ENCODE measurements at regions not wholly inside any gene's neighbourhood (a gene's known extent, or its start where the extent isn't known, plus 50 kb on each side); places are given as distances from the start of the nearest gene placed in this dataset.

- H3K9me3 ChIP-seq (ENCODE audit: severe bottlenecking), result no peaks in the 10 kb centered on the region
- no peak for TF ChIP-seq CTCF (IDR thresholded peaks at IDR 0.05; ENCODE audit: low read depth, low read length)
Observed at GRCh38 chr14:61106271-61106958, 125.4 kb downstream of the SLC38A6 start.

GRCh38 chr14:61104358-61104757 is 123.3 kb downstream of the SLC38A6 start:
- Histone ChIP-seq H3K27ac (no peak overlapping the region), H3K27me3 (ENCODE audit: insufficient read depth, low read depth, severe bottlenecking) (no peaks in the 10 kb centered on the region), H3K36me3 (no peaks in the 10 kb centered on the region), H3K4me3 (ENCODE audit: low read depth, low read length) (no peak overlapping the region), H3K9me3 (ENCODE audit: severe bottlenecking) (no peaks in the 10 kb centered on the region)
- no peak for DNase-seq
- no peak for TF ChIP-seq CTCF (IDR thresholded peaks at IDR 0.05; ENCODE audit: low read depth, low read length)

More at GRCh38 chr14:61106271-61106958, 125.4 kb downstream of the SLC38A6 start:
- Histone ChIP-seq H3K4me3 (ENCODE audit: low read depth, low read length) (no peak overlapping the region), H3K27me3 (ENCODE audit: insufficient read depth, low read depth, severe bottlenecking) (no peaks in the 10 kb centered on the region), H3K27ac (no peak overlapping the region), H3K36me3 (no peaks in the 10 kb centered on the region)
- no peak for DNase-seq

GRCh38 chr14:61103541-61104339 is 122.7 kb downstream of the SLC38A6 start:
- no peak overlapping the region for H3K4me3 ChIP-seq (ENCODE audit: low read depth, low read length)
- H3K27ac ChIP-seq, result no peak overlapping the region
- H3K36me3 ChIP-seq, result no peaks in the 10 kb centered on the region
- H3K9me3 ChIP-seq (ENCODE audit: severe bottlenecking), result no peaks in the 10 kb centered on the region
- DNase-seq, result peak; percentile 14
- no peaks in the 10 kb centered on the region for H3K27me3 ChIP-seq (ENCODE audit: insufficient read depth, low read depth, severe bottlenecking)
- no peak for TF ChIP-seq CTCF (IDR thresholded peaks at IDR 0.05; ENCODE audit: low read depth, low read length)

- Histone ChIP-seq H3K9me3 (ENCODE audit: severe bottlenecking) (no peaks in the 10 kb centered on the region), H3K27me3 (ENCODE audit: insufficient read depth, low read depth, severe bottlenecking) (no peaks in the 10 kb centered on the region), H3K36me3 (no peaks in the 10 kb centered on the region), H3K27ac (no peak overlapping the region), H3K4me3 (ENCODE audit: low read depth, low read length) (no peak overlapping the region)
- DNase-seq, result no peak
- TF ChIP-seq CTCF (IDR thresholded peaks at IDR 0.05; ENCODE audit: low read depth, low read length), result no peak
Observed at GRCh38 chr14:61102549-61103466, 121.8 kb downstream of the SLC38A6 start.
